HFFc6 (cell line): ENCODE measurements at regions not wholly inside any gene's neighbourhood (a gene's known extent, or its start where the extent isn't known, plus 50 kb on each side); places are given as distances from the start of the nearest gene placed in this dataset.
A peak's percentile ranks its signal among the peaks of the same experiment; 100 is the strongest.

Source experiments
- DNase-seq: peaks from one replicate; pipeline ENCODE4 v3.0.0-alpha.2; 2018
- H3K27ac Mint-ChIP-seq: 2 replicates; pipeline ENCODE4 v1.8.0; 2020; ENCODE audit warnings: mild to moderate bottlenecking, mixed read lengths
- H3K27me3 Mint-ChIP-seq: 2 replicates; pipeline ENCODE4 v1.8.0; 2021; ENCODE audit warnings: mild to moderate bottlenecking, moderate library complexity, mixed read lengths; ENCODE audit not compliant: insufficient read depth
- H3K36me3 Mint-ChIP-seq: 2 replicates; pipeline ENCODE4 v1.8.0; 2021; ENCODE audit warnings: low read depth, mixed read lengths
- H3K4me1 Mint-ChIP-seq: 2 replicates; pipeline ENCODE4 v1.8.0; 2020; ENCODE audit warnings: low read depth, mixed read lengths
- H3K4me3 Mint-ChIP-seq: 2 replicates; pipeline ENCODE4 v1.8.0; 2020; ENCODE audit warnings: mild to moderate bottlenecking, moderate library complexity, mixed read lengths
- H3K9me3 Mint-ChIP-seq: 2 replicates; pipeline ENCODE4 v1.8.0; 2020; ENCODE audit warnings: mild to moderate bottlenecking, mixed read lengths
- TF ChIP-seq, protein P1 (sequence below): fragments of 200-600 bp; sonication (generic); IDR thresholded peaks from 2 replicates; pipeline ENCODE4 v1.5.0; 2021; ENCODE audit warnings: antibody characterized with exemption, mild to moderate bottlenecking

DNA sequence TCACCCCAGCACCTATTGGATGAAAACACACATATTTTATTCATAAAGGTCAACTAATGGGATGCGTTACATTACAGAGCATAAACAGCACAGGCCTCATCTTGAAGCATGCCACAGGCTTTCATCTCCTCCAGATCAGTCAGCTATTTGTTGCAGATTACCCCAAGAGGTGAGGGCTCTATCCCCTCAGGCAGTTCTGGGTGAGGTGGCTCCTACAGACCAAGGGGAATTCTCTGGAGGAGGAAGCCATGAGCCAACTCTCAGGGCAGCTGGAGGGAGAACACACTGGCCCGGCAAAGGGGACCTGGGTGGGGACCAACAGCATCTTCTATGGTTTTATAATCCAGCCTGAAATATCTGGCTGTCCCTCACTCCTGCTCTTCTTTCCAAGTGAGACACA lies 126.4 kb upstream of the BTBD3 start:
- TF ChIP-seq, protein P1, sequence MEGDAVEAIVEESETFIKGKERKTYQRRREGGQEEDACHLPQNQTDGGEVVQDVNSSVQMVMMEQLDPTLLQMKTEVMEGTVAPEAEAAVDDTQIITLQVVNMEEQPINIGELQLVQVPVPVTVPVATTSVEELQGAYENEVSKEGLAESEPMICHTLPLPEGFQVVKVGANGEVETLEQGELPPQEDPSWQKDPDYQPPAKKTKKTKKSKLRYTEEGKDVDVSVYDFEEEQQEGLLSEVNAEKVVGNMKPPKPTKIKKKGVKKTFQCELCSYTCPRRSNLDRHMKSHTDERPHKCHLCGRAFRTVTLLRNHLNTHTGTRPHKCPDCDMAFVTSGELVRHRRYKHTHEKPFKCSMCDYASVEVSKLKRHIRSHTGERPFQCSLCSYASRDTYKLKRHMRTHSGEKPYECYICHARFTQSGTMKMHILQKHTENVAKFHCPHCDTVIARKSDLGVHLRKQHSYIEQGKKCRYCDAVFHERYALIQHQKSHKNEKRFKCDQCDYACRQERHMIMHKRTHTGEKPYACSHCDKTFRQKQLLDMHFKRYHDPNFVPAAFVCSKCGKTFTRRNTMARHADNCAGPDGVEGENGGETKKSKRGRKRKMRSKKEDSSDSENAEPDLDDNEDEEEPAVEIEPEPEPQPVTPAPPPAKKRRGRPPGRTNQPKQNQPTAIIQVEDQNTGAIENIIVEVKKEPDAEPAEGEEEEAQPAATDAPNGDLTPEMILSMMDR, result no peak
- H3K27me3 Mint-ChIP-seq, result no peaks in the 10 kb centered on the region; the same call in 1 of the 2 replicates
- H3K36me3 Mint-ChIP-seq, result no peaks in the 10 kb centered on the region
- H3K4me3 Mint-ChIP-seq, result no peak overlapping the region
- H3K27ac Mint-ChIP-seq, result peak overlapping the region; percentile 54; the same call in 1 of the 2 replicates
- no peaks in the 10 kb centered on the region for H3K9me3 Mint-ChIP-seq
- DNase-seq, result no peak
- peaks cover 39% of the 10 kb centered on the region for H3K4me1 Mint-ChIP-seq

DNA sequence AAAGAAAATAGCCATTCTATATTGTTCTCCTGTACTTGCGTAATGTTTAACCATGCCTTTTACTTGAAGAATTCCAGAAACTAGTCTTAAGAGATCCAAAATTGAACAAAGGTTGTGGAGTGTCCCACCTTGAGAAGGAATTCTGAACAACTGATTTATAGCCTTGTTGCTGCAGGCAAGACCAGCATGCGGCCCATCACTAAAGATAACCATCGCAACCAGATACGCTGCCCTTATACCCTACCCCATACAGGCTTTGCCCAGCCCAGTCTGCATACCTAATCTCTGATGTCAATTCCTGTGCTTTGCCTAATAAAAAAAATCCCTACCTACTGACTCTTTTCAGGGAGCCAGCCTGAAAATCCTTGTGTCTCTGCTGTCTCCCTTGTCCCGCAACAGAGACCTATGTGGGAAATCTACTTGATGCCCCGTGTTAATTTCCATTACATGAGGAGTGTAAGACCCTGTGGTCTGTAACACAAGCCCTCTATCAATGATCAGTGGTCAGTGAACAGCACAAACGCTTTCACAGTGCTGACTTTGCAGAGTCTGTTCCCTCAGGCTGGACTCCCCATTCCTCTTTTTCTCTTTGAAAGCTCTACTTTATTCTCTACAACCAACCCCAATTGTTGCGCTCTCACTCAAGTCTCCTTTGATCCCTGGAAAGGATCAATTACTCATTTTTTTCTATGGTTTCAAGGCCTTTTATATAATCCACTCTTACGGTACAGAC lies 125.7 kb upstream of the BTBD3 start:
- Mint-ChIP-seq H3K27ac (peak overlapping the region; percentile 54; the same call in 1 of the 2 replicates), H3K4me1 (peaks cover 44% of the 10 kb centered on the region), H3K27me3 (no peaks in the 10 kb centered on the region; the same call in 1 of the 2 replicates), H3K9me3 (no peaks in the 10 kb centered on the region), H3K4me3 (peak overlapping the region; percentile 16), H3K36me3 (no peaks in the 10 kb centered on the region)
- peak; percentile 42 for DNase-seq
- TF ChIP-seq, protein P1, result no peak

DNA sequence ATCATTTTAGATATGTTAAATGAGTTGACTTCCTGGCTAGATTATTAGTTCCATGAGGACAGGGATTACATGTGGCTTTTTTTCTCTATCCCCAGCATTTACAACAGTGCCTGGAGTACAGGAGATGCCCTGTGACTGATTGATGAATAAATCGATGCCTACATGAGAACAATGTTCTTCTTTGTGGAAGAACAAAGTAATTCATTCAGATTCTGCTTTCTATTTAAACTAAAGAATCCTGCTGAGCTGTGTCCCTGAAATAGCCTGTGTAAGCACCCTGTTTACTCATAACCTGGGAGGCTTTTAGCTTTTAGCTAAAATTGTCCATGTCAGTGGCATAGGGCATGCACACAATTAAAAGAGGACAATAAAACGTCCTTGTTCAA lies 125.1 kb upstream of the BTBD3 start:
- peaks cover 47% of the 10 kb centered on the region for H3K4me1 Mint-ChIP-seq
- no peaks in the 10 kb centered on the region; the same call in 1 of the 2 replicates for H3K27me3 Mint-ChIP-seq
- peak overlapping the region; percentile 5; the same call in 1 of the 2 replicates for H3K4me3 Mint-ChIP-seq
- H3K9me3 Mint-ChIP-seq, result no peaks in the 10 kb centered on the region
- no peak for DNase-seq
- TF ChIP-seq, protein P1, result no peak
- no peaks in the 10 kb centered on the region for H3K36me3 Mint-ChIP-seq
- H3K27ac Mint-ChIP-seq, result peak overlapping the region; percentile 54; the same call in 1 of the 2 replicates

DNA sequence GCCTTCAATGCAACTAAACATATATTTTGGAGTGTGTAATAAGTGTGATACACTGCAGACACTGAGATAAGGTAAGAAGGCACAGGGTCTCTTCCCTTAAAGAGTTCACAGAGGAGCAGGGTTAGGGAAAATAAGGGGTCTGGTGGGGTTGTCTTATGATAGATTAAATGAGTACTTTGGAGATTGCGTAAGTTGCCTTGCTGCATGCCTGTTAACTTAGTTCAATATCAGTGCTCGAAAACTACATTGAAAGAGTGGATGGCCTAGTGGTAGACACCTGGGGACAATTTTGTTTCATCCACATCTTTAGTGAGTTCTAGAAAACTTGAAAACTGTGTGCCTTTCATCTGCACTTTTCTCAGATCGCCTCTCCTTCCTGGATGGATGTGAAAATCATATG lies 123.2 kb upstream of the BTBD3 start:
- TF ChIP-seq, protein P1, result no peak
- H3K4me1 Mint-ChIP-seq, result peaks cover 52% of the 10 kb centered on the region

DNA sequence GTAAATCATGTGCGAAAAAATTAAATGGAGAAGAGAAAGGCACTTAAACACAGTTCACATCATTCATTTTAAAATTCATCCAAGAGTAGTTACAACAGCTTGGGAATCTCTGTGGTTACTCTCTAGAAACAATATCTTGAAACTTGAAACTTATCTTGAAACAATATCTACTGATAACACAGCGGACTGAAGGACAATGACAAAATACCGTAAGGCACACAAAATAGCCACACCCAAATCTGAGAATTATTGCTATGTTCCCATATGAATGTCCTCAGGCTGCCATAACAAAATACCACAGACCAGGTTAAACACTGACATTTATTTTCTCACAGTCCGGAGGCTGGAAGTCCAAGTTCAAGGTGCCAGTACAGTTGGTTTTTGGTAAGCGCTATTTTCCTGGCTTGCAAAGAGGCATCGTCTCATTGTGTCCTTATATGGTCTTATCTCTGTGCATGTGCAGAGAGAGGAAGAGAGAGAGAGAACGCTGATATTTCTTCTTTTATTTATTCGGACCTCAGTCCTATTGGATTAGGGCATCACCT lies 122.5 kb upstream of the BTBD3 start:
- Mint-ChIP-seq H3K36me3 (no peaks in the 10 kb centered on the region), H3K27ac (no peak overlapping the region)

More for the DNA sequence above, 123.2 kb upstream of the BTBD3 start:
- H3K4me3 Mint-ChIP-seq, result no peak overlapping the region
- no peaks in the 10 kb centered on the region for H3K27me3 Mint-ChIP-seq
- no peak overlapping the region for H3K27ac Mint-ChIP-seq
- H3K9me3 Mint-ChIP-seq, result no peaks in the 10 kb centered on the region
- H3K36me3 Mint-ChIP-seq, result no peaks in the 10 kb centered on the region
- no peak for DNase-seq

More for the DNA sequence above, 122.5 kb upstream of the BTBD3 start:
- Mint-ChIP-seq H3K9me3 (no peaks in the 10 kb centered on the region), H3K4me3 (no peak overlapping the region), H3K27me3 (no peaks in the 10 kb centered on the region), H3K4me1 (peaks cover 50% of the 10 kb centered on the region)
- TF ChIP-seq, protein P1, result no peak
- no peak for DNase-seq
